HG02973 (cell line): ENCODE measurements at regions not wholly inside any gene's neighbourhood (a gene's known extent, or its start where the extent isn't known, plus 50 kb on each side); places are given as distances from the start of the nearest gene placed in this dataset.

ENCODE experiments used
- ATAC-seq: cut with Tn5 transposase; IDR thresholded peaks from one replicate; pipeline ENCODE4 v1.9.1; 2021; ENCODE audit warnings: moderate library complexity; ENCODE audit not compliant: unreplicated experiment

DNA sequence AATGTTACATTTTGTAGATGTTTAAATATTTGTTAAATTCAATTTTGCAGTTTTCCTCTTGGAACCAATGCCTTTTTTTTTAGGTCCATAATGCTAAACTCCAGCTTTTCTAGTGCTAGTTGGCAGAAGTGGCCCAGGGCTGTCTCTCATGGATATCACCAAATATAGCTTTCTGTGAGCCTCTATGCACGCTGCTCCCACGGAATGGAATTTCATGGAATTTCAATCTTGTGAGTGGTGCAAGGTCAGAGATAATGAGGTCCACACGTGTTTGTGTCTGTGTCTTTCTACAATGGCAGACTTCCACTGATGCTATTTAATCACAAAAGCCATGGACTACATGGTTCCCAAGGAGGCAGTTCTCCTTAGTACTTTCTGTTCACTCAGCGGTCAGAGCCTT is 191.5 kb upstream of the PARD3B start:
- no peak for ATAC-seq

DNA sequence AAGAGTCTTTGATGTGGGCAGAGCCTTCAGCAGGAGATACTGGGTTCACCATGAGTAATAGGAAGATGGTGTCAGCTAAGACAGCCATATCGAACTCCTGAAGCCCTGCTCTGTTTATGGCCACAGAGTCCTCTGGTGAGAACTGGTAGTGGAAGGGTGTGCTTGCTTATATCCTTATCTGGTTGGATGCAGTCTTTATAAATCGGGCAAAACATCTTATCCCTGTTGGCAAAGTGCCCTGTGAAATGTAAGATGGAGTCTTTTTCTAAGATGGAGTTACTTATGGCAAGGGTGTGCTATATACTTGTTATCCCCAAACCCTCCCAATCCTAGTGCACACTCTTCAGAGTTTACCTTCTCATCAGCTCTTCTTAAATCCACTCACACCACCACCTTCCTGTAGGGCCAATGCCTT is 190.8 kb upstream of the PARD3B start:
- ATAC-seq, result no peak

DNA sequence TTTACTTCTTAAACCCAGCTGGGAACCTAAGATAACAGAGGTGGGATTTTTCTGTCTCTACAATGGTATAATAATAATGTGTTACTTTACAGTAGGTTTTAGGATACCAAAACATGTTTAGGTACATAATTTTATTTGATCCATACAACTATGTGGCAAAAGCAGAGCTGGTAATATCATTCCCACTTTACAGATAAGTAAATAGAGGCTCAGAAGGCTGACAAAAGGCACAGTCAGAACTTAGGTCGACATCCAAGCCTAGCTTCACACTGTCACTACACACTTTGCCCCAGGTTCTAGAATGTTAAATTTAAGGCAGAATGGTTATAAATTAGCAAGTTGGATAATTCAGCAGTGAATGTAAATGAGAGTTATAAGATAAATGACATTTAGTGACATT is 189.6 kb upstream of the PARD3B start:
- ATAC-seq, result no peak

DNA sequence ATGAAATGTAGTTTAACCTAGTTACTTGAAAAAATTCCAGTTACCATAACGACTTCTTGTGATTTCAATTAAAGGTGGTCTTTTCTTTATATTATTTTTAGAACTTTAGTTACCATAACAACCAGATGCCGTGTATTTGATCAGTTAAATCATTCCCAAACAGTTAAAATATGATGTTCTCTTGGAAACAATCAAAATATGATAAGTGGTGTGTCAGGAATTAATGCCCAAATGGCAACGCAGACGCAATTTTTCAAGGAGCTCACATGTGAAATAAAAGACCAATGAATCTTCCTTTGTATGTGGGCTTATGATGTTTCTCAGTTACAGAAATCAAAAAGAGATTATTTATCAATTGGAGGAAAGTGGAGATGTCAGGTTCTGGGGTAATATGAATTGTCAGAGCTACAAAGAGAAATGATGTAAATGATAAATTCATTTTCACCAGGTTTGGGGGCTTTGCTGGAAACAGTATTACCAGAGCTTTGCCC is 189.1 kb upstream of the PARD3B start:
- no peak for ATAC-seq

DNA sequence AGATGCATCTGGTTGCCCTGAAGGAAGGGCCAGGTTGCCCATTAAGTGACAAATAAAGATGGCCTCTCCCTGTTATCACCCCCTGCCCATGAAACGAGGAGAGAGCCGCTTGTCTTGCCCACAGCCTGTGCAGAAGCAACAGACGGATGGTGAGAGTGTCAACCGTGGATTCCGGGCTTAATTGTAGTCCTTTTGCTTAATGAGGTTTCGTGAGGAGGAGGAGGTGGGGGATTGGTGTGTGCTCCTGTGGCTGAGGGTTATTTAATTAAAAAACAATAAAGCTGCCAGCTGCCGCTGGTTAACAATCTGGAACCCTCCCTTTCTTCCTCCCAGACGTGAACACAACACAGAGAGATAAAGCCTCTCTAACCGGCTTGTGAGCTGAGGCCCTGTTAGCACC is 188.0 kb upstream of the PARD3B start:
- ATAC-seq, result no peak

DNA sequence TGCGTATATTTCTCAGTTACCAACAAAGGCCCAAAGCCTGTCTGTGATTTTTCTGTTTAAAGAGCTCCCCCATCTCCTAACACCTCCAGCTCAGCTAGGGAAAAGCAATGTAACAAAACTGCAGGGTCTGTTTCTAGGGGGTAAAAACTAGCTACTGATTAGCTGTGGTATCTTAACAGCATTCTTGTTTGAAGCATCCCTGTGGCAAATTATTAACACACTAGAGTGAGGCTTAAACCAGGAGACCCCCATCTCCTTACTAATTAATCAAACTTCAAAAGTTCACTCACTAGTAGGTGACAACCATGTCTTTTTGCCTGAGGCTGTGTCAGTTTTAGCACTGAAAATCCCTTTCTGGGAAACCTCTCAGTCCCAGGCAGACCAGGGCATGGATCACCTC is 186.2 kb upstream of the PARD3B start:
- ATAC-seq, result no peak

DNA sequence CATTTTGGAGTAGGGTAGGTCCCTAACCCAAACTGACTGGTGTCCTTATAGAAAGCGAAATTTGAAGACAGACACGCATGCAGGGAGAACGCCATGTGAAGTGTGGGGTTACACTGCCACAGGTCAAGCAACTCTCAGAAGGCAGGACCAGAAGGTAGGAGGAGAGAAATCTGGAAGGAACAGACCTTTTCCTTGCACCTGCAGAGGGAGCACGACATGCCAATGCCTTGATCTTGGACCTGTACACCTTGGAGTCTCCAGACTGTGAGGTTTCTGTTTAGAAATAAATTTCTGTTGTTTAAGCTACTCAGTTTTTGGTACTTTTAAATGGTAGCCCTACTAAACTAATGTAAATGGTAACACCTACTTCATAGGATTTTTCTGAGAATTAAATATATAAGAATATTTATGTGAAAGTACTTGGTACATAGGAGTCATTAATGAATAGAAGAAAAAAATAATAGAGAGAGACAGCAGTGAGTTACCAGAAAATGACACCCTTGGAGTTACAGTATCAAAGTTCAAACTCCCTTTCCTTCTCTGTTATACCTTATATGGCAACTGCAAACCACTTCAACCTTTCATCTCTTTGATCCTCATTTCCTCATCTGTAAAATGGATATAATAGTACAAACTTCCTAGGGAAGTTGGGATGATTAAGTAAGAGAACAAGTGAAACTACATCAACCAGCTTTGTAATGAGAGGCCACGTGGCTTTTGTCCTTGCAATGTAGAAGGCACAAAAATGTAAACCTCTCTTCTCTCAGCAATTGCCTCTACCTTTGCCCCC is 184.9 kb upstream of the PARD3B start:
- ATAC-seq, result no peak

DNA sequence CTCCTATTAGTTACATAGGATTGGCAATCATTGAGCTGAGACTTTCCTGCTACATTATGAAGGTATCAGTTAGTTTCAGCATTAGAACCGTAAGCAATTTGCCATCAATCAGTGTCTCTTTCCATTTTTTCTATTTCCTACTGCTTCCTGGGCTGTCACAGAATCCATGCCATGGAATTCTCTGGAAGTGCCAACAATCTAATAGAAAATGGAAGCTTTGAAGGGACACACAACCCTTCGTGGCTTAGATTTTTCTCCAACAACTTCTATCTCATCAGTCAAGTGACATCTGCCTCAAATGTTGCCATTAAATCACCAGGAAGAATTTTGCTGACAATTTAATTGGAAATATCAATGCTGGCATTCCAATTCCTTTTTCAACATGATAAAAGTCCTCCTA is 183.5 kb upstream of the PARD3B start:
- no peak for ATAC-seq

DNA sequence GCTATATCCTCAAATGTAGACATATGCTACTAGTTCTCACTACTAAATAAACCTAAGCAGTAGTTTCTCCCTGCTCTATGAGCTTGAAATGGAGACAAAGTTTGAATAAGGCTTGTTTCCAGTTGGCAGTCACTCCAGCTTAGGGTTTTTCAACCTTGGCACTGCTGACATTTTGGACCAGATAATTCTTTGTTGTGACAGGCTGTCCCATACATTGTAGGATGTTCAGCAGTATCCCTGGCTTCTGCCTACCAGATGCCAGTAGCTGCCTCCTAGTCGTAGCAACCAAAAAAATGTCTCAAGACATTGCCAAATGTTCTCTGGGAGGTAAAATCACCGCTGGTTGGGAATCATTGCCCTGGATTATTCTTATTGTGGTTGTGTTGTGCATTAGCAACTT is 182.7 kb upstream of the PARD3B start:
- no peak for ATAC-seq

DNA sequence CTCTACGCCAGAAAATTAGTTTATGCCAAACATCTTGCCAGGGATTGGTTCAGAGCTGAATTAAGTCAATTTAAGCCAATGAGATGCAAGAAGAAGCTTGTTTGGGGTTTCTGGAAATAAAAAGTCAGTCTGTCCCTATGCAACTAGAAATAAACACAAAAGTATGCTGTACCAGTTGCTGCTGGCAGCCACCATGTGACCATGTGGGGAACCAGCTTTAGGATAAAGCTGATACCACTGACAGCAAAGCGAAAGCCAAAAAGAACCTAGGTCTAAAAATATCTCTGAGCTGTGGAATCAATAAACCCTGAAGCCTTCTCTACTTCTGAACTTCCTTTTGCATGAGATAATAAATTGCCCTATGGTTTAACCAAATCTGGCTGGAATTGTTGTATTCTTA is 181.8 kb upstream of the PARD3B start:
- no peak for ATAC-seq

DNA sequence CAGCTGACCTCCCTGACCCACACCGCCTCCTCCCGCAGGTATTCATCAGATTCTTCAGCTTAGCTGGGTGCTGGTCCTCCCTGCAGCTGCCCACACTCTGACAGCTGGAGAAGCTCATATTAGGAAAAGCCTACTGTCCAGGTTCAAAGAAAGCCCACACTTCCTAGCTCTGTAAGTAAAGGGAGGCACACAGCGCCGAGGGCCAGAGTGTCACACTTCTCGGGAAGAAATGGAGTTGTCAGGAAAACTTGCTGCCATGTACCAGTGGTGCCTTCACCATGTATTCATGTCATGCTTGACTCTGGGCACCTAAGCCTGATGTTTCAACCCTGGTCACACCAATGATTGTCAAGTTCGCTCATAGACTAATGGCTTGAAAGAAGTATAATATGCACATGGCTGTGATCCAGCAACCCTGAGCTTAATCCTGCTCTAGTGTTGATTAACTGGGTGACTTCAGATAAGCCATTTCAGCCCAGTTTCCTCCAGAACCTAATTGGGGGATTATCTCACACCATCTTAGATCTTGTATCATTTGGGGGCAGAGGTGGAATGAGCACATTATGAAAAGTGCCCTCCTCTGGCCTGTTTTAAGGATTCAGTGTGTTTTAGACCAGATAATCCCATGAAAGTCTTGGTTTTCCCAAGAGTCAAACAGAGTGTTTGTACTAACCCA is 180.3 kb upstream of the PARD3B start:
- ATAC-seq, result no peak

DNA sequence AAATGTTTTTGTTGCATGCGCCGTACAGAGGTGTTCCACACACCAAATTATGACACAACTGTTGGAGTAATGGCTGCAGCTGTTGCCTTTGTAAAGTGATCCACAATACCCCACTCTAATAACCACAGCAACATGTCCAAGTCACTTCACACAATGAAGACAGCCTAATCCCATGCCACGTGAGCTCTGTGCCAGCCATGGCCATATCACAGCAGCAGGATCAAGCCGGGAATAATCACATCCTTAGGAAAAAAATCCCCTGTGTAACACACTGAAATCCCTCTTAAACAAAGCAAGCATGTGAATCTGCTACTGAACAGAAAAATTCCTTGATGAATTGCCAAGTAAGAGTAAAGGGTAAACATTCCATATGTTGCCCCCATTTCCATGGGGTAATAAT is 179.5 kb upstream of the PARD3B start:
- ATAC-seq, result no peak

DNA sequence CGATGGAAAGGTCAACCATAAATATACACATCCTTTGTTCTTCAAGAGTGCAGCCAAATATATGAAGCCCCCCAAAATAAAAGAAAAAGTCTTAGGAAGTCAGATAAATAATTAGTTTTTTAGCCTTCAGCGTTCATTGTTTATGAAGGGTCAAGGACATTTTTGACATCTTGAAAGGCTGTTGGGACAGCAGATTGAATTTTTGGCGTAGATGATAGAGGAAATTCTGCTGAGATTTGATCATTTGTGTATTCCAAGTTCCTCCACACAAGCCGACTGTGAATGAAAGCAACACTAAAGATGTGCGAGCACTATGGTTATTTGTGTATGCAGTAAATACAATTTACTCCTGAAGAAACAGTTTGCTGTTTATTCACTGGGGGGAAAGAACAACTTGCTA is 177.8 kb upstream of the PARD3B start:
- no peak for ATAC-seq

DNA sequence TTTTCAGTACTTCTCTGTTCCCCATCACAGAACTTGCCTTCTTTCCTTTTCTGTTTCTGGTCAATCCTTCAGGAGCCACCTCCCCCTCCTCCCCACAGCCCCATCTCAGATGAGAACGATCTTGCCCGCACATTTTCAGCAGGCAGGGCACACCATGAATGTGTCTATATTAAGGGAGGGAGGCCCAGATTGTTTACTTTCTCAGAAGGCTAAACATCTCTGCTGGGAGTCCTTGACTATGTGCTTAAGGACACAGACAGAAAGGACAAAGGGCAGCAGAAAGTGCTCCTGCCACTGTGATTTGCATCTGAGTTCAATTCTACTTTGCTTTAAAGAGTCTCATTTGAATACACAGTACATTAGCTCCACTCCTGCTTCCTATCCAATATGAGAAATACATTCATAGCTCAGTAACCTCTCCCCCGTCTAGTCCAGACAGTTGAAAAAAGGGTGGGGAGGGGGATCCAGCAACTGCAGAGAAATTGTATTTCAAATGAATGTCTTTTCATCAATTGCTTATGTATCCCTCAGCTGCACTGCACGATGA is 175.0 kb upstream of the PARD3B start:
- no peak for ATAC-seq

DNA sequence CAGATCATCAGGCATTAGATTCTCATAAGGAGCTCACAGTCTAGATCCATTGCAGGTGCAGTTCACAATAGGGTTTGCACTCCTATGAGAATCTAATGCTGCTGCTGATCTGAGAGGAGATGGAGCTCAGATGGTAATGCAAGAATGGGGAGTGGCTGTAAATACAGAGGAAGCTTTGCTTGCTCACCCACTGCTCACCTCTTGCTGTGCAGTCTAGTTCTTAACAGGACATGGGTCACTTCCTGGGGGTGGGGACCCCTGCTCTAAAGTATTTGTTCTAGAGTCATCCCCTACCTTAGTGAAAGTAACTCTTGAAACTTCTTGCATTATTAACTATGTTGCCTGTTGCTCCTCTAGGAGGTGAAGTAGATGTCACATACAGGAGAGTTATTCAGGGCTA is 171.3 kb upstream of the PARD3B start:
- no peak for ATAC-seq

DNA sequence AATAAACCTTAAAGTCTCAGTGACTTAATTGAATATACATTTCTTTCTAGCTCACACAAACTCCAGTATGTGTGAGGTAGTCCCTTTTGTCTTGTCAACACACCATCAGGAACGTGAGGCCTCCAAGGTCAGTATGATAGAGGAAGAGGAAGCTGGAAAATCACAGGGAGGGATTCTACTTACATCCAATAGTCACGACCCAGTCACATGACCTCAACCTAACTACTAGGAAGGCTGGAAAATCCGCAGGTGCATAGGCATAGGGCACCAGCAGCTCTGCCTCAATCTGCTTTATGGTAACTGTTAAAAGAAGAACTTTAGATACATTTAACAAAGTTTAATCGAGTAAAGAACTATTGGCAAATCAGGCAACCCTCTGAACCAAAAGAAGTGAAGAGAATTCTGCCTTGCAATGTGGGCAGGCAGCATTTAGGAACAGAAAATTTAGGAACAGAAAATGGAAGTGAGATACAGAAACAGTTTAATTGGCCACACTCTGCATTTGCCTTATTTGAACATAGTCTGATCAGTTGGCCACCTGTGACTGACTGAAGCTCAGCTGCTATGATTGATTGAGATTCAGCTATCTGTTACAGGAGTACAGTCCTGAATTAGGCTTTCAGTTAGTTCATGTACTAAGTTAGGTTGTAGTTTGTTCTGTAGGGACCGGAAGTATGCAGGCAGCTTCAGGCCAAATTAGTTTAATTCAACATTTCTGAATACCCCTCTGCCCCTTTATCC is 165.0 kb upstream of the PARD3B start:
- no peak for ATAC-seq

DNA sequence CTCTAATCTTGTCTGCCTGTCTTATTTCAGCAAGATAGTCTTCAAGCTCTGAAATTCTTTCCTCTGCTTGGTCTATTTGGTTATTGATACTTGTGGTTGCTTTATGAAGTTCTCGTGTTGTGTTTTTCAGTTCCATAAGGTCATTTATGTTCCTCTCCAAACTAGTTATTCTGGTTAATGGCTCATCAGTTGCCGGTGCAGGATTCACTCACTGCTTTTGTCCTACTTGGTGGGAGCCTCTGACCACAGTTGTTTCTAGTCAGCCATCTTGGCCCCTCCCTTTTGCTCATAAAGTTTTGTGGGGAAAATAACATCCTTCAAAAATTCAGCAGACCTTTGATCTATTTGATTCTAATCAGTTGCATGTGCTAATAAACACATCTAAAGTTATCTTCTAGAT is 158.6 kb upstream of the PARD3B start:
- no peak for ATAC-seq

DNA sequence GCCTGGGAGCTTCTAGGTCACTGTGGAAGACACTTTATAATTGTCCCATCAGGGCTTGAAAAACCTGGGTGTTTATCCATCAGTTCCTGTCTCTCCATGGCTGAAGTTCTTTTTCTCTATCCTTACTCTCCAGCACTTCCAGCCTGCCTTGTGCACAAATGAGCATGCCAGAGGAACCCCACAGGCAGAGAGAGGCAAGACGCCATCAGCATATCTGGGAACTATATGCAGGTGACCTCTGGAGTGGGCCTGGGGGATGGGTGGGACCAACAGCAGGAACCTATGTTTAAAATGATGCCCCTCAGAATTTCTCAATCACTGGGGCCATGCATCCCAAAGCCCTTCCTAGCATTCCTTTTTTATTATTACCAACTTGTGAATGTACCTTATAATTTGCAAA is 156.2 kb upstream of the PARD3B start:
- ATAC-seq, result no peak

DNA sequence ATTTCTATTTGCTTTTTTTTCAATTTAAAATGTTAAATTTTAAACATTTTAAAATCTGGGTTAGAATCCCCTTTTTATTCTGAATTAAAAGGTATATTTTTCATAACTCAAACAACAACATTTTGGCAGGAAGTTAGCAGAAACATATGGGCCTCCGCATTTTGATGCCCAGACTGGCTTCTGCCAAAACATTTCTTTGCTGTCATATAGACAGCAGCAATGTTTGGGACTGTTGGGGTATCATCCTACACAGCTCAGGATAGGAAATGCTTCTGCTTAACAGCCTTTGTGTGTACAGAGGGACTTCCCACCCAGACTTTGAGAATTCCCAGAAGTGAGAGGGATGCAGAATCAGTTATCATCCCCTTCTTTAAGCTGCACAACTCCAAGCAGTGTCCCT is 155.4 kb upstream of the PARD3B start:
- ATAC-seq, result no peak

DNA sequence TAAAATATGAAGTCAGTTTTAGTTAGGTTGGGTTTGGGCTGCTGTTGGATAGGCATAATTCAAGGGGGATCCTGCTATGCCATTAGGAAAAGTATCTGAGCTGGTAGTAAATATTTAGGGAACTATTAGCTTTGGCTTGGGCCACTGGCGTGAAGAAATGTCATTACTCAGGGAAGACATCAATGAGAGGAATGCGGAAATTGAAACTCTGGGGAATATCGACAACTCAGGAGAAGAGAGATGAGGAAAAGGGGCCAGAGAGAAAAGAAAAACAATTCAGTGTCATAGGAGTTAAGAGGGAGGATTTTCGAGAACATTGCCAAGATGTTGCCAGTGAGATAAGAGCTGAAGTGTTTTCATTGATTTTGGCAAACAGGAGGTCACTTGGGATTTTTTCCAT is 149.7 kb upstream of the PARD3B start:
- no peak for ATAC-seq

DNA sequence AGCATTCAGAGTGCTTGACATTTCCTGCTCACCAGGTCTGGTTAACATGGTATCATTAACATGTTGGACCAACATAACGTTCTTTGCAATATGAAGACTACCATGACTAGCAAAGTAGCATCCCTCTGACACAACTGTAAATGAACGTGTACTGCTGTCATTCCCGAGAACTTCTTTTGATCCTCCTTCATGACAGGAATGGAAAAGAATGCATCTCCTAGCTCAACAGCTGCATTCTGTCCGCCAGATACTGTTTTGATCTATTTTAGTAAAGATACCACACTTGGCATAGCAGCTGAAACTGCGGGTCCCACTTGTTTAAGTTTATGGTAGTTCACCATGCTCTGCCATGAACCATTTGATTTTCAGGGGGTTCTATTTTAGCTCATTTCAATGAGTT is 144.2 kb upstream of the PARD3B start:
- no peak for ATAC-seq
